NCI-H2196 (cell line): ENCODE measurements at regions not wholly inside any gene's neighbourhood (a gene's known extent, or its start where the extent isn't known, plus 50 kb on each side); places are given as distances from the start of the nearest gene placed in this dataset.
"Not testable (repeated sequence)": the region's sequence is repeated elsewhere in the genome, so short reads cannot be mapped to it uniquely, and the experiment has no call there.

ENCODE experiments used
- DNase-seq: peaks from one replicate; lab custom pipeline; 2025; ENCODE audit not compliant: unreplicated experiment; lab: John Stamatoyannopoulos, UW

DNA sequence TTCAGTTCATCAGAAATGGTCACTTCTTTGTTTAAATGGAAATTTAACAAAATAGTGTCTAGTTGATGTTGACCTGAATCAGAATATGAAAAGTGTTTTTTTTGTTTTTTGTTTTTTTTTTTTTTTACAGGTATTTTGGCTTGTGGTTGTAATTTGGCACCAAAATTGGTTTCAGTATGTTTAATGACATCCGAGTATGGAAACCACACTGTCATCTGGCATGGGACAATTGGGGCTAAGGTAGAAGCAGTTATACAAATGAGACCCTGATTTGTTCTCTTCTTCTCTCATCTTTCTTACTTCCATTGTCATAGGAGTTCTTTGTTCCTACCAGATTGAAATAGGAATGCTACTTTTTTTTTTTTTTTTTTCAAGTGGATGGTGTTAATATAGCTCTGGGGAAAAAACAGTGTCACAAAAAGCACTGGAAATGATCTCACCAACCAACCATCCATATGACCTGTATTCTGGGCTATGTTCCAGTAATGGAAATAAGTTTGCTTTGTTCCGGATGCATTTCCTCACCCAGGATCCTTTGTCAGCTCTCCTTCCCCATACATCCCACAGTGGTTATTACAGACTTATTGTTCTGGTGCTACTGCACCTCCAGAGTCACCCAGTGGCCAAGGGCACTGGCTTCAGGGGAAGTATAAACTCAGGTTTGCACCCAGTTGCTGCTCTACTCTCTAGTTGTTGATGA is 95.8 kb downstream of the ATXN3L start:
- peak; percentile 54 for DNase-seq

- DNase-seq = no peak
Observed at GRCh38 chrX:13220916-13221315, 98.9 kb downstream of the ATXN3L start.

GRCh38 chrX:13219991-13220764 is 99.7 kb downstream of the ATXN3L start:
- DNase-seq = no peak

DNA sequence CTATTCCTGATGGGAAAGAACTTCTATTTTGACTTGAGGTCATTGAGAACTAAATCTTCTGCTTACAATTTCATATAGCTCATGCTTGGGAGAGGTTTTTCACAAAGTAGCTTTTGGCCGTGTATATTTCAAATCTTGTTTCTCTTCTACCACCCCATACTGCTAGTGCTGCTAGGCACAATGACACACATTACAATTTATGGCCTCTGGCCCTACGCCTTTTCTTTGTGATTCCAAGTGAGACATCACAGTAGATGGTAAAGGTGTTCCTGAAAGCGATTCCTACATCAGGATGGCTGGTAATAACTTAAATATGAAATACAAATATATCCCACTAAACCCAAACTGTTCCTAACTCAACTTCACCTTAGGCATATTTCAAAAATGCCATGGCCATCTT is 101.1 kb downstream of the ATXN3L start:
- no peak for DNase-seq

GRCh38 chrX:13216139-13216538 is 103.7 kb downstream of the ATXN3L start:
- no peak for DNase-seq

GRCh38 chrX:13215729-13216128 is 104.1 kb downstream of the ATXN3L start:
- DNase-seq = no peak

DNA sequence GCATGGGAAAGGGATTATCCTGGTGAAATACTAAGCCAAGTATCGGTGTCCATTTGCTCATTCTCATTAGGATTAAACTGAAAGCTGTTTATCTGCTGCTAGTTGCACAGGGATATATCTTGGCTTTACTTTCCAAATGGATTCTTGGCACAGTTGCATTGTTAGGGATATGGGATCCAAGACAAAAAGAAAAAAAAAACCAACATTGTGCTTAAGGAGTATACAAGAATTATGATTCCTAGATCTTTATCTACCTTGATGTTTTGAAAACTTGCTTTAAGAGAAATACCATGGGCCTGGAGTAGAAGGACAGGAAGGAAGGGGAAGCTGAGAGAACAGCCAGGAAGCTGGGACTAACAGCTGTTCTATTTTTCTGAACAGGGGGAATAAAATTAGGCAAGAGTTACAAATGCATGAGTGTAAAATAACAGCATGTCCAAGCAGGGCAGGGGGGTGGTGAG is 107.6 kb downstream of the ATXN3L start:
- DNase-seq = no peak

DNA sequence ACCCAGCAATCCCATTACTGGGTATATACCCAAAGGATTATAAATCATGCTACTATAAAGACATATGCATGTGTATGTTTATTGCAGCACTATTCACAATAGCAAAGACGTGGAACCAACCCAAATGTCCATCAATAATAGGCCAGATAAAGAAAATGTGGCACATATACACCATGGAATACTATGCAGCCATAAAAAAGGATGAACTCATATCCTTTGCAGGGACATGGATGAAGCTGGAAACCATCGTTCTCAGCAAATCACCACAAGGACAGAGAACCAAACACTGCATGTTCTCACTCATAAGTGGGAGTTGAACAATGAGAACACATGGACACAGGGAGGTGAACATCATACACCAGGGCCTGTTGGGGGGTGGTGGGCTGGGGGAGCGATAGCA is 109.7 kb downstream of the ATXN3L start:
- not testable (repeated sequence) for DNase-seq

GRCh38 chrX:13209704-13210103 is 110.1 kb downstream of the ATXN3L start:
- DNase-seq = not testable (repeated sequence)

GRCh38 chrX:13208281-13208935 is 111.4 kb downstream of the ATXN3L start:
- no peak for DNase-seq

GRCh38 chrX:13203271-13203670 is 116.6 kb downstream of the ATXN3L start:
- no peak for DNase-seq

DNA sequence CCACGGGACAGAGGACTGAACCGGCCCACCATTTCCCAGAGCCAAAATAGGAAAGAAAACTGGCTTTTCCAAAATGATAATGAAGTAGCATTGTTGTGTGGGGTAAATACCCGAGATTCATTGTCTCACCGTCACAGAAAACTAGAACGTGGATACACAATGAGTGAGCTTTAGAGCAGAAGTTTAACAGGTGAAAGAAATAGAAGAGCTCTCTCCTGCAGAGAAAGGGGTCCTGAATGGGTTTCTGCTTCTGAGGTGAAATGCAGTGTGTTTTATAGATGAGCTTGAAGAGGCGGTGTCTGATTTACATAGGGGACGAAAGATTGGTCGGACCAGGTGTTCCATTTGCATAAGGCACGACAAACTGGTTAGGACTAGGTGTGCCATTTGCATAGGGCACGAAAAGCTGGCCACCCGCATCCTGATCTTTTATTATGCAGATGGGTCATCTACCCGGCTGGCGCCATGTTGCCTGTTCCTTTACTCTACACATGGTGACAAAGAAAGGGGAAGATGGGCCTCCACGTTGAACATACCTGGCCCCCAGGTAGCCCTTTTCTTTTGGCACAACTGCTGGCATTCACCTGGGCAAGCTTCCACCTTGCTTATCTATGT is 118.1 kb downstream of the ATXN3L start:
- DNase-seq = no peak

GRCh38 chrX:13200398-13200797 is 119.5 kb downstream of the ATXN3L start:
- DNase-seq = no peak

GRCh38 chrX:13198762-13199064 is 121.1 kb downstream of the ATXN3L start:
- DNase-seq = no peak

DNA sequence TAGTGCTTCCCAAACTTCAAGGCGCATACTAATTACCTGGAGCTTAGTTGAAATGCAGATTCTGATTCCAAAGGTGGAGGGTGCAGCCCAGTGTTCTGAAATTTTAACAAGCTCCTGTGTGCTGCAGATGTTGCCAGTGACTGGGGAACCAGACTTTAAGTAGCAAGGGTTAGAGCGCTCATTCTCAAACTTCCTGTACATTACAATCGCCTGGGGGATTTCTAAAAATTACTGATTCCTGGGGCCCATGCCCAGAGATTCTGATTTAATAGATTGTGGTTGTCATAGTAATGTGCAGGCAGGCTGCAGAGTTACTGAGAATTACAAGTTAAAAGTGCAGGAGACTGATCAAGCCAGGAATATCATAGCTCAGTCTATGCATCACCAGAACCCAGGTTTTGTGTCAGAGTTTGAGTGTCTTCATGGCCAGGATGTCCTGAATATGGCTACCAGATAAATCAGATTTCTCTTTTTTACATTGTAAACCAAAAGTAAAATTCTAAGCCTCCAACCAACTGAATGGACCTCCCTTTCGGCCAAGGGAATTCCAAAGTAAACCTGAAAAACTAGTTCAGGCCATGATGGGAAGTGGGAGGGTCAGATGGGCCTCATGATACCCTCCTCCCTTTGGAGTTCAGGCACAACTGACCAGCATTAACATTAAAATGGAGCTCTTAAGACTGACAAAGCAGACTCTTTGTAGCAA is 121.6 kb downstream of the ATXN3L start:
- no peak for DNase-seq

DNA sequence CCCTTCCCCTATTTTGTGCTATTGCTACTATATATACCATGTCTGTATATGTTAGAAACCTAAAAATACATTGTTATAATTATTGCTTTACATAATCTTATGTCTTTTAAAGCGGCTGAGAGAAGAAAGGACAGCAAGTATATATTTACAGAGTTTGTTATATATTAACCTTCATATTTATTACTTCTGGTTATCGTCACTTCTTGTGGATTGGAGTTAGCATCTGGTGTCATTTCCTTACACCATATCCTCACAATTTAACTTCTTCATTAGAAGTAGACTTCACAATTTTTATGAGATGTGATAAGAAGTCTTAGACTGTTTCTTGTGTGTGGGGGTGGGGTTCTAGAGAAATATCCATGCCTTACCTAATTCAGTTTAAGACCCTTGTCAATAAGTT is 123.1 kb downstream of the ATXN3L start:
- no peak for DNase-seq

- DNase-seq = no peak
Observed at GRCh38 chrX:13195340-13195739, 124.5 kb downstream of the ATXN3L start.

DNA sequence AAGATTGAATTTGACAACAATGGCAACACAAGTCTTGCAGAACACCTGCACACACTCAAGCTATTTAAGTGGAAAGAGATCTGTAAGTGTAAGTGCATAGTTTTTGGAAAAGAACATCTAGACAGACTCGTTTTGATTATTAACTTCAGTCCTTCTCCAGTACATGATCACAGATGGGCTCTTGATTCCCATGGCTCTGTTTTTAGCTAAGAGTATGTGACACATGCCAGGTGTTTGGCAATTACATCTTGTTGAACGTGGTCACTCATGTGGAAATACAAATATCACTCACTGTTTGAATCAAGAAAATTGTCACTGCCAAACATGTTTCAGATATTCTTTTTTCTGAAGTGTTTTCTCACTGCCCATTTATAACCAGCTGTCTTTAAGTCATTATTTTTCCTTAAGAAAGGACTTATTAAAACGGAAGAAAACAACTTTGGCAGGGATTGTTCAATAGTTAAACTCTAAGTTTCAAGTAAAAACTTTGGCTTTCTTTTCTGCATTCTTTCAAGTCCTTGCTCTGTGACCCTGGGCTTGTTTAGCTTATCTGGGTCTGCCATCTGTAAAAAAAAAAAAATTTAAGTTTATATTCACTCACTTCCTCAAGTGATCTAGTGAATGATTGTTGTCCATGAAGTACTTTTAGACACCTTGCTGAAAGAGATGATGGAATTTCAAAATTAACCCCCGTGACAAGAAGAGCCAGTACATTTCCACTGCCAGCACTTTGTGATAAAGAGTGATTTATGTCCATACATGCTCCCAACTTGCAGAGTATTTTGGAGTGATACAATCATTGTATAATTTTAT is 125.4 kb downstream of the ATXN3L start:
- DNase-seq = peak; percentile 53

- DNase-seq = no peak
Observed at GRCh38 chrX:13190051-13190450, 129.8 kb downstream of the ATXN3L start.

DNA sequence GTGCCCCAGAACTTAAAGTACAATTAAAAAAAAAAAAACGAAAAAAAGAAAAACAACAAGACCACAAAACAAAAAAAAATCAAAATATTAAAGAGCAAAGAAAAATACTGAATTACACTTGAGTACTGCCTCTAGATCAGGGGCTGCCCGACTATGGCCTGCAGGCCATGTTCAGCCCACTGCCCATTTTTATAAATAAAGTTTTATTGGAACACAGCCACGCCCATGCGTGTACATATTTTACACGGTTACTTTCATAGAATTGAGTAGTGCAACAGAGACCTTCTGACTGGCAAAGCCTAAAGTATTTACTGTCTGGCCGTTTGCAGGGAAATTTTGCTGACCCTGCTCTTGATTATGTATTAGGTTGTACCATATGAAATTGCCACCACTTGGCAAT is 130.5 kb downstream of the ATXN3L start:
- no peak for DNase-seq
